Peyer's patch (tissue), 4 donors: ENCODE measurements at regions not wholly inside any gene's neighbourhood (a gene's known extent, or its start where the extent isn't known, plus 50 kb on each side); places are given as distances from the start of the nearest gene placed in this dataset.

Source experiments
- POLR2A ChIP-seq, 2 donors: fragments of 450-650 bp; IDR thresholded peaks; one replicate each; pipeline ENCODE4 v1.5.1; 2017; ENCODE audit warnings: antibody characterized with exemption in 2 of 2, mild to moderate bottlenecking in 2 of 2, moderate library complexity in 2 of 2
- TF ChIP-seq, protein P1 (sequence below), 6 experiments: fragments of 450-650 bp in 4 of 6; fragments of 200-600 bp in 2 of 6; sonication (generic) in 1 of 6; IDR thresholded peaks; one replicate each; pipeline ENCODE4 v1.5.1; 2017 to 2019; ENCODE audit warnings: antibody characterized with exemption in 6 of 6, mild to moderate bottlenecking in 3 of 6, moderate library complexity in 1 of 6

- TF ChIP-seq, protein P1, sequence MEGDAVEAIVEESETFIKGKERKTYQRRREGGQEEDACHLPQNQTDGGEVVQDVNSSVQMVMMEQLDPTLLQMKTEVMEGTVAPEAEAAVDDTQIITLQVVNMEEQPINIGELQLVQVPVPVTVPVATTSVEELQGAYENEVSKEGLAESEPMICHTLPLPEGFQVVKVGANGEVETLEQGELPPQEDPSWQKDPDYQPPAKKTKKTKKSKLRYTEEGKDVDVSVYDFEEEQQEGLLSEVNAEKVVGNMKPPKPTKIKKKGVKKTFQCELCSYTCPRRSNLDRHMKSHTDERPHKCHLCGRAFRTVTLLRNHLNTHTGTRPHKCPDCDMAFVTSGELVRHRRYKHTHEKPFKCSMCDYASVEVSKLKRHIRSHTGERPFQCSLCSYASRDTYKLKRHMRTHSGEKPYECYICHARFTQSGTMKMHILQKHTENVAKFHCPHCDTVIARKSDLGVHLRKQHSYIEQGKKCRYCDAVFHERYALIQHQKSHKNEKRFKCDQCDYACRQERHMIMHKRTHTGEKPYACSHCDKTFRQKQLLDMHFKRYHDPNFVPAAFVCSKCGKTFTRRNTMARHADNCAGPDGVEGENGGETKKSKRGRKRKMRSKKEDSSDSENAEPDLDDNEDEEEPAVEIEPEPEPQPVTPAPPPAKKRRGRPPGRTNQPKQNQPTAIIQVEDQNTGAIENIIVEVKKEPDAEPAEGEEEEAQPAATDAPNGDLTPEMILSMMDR (IDR thresholded peaks at IDR 0.05), result no peak
- no peak for TF ChIP-seq POLR2A (IDR thresholded peaks at IDR 0.05)
These were observed 308.3 kb upstream of the SEMA6D start for GRCh38 chr15:47409038-47409437.
